GM23248 (cell line): ENCODE measurements at regions not wholly inside any gene's neighbourhood (a gene's known extent, or its start where the extent isn't known, plus 50 kb on each side); places are given as distances from the start of the nearest gene placed in this dataset.

ENCODE experiments used
- DNase-seq: peaks from one replicate; pipeline ENCODE4 v3.0.0-alpha.2; 2015
- H2AFZ ChIP-seq: fragments of 200-600 bp; sonication (generic); 2 replicates; pipeline ENCODE4 v1.6.1; 2016; ENCODE audit warnings: antibody characterized with exemption
- H3F3A ChIP-seq: fragments of 200-600 bp; sonication (generic); 2 replicates; pipeline ENCODE4 v1.6.1; 2016; ENCODE audit warnings: mild to moderate bottlenecking, antibody characterized with exemption, mixed run types; ENCODE audit not compliant: insufficient read depth
- H3K27ac ChIP-seq: fragments of 200-600 bp; sonication (generic); 2 replicates; pipeline ENCODE4 v1.5.1; 2016; ENCODE audit warnings: mild to moderate bottlenecking
- H3K27me3 ChIP-seq: fragments of 200-600 bp; sonication (generic); replicated peaks from 2 replicates; pipeline ENCODE4 v1.6.1; 2016; ENCODE audit warnings: mild to moderate bottlenecking; ENCODE audit not compliant: insufficient read depth
- H3K36me3 ChIP-seq: fragments of 200-600 bp; sonication (generic); 2 replicates; pipeline ENCODE4 v1.6.1; 2016; ENCODE audit warnings: low read depth, mild to moderate bottlenecking
- H3K4me1 ChIP-seq: fragments of 200-600 bp; sonication (generic); 2 replicates; pipeline ENCODE4 v1.6.1; 2016; ENCODE audit warnings: mild to moderate bottlenecking; ENCODE audit not compliant: insufficient read depth
- H3K4me2 ChIP-seq: fragments of 200-600 bp; sonication (generic); one replicate; pipeline ENCODE4 v1.6.1; 2016; ENCODE audit warnings: mild to moderate bottlenecking; ENCODE audit not compliant: unreplicated experiment
- H3K4me3 ChIP-seq: fragments of 200-600 bp; sonication (generic); 2 replicates; pipeline ENCODE4 v1.5.1; 2016; ENCODE audit warnings: mild to moderate bottlenecking
- H3K79me2 ChIP-seq: fragments of 200-600 bp; sonication (generic); 2 replicates; pipeline ENCODE4 v1.6.1; 2016; ENCODE audit warnings: mild to moderate bottlenecking; ENCODE audit not compliant: insufficient read depth
- H3K9ac ChIP-seq: fragments of 200-600 bp; sonication (generic); 2 replicates; pipeline ENCODE4 v1.6.1; 2016; ENCODE audit warnings: mild to moderate bottlenecking
- H3K9me2 ChIP-seq: fragments of 200-600 bp; sonication (generic); 2 replicates; pipeline ENCODE4 v1.6.1; 2016; ENCODE audit warnings: mixed run types, mild to moderate bottlenecking, moderate library complexity; ENCODE audit not compliant: insufficient read depth
- H3K9me3 ChIP-seq: fragments of 200-600 bp; sonication (generic); one replicate; pipeline ENCODE4 v1.6.1; 2017; ENCODE audit warnings: low read depth
- H4K20me1 ChIP-seq: fragments of 200-600 bp; sonication (generic); 2 replicates; pipeline ENCODE4 v1.6.0; 2016; ENCODE audit not compliant: insufficient read depth
- EZH2 ChIP-seq: fragments of 200-600 bp; sonication (generic); IDR thresholded peaks from 2 replicates; pipeline ENCODE4 v1.6.1; 2018; ENCODE audit warnings: antibody characterized with exemption, mild to moderate bottlenecking; ENCODE audit not compliant: insufficient read depth, poor library complexity, severe bottlenecking
- EZH2phosphoT487 ChIP-seq: fragments of 200-600 bp; sonication (generic); IDR thresholded peaks from 2 replicates; pipeline ENCODE4 v1.6.1; 2018; ENCODE audit warnings: antibody characterized with exemption, moderate library complexity, mild to moderate bottlenecking, low read depth; ENCODE audit not compliant: insufficient read depth
- WGBS, 2 experiments: methylation state at CpG; one replicate each; pipeline ENCODE4 v1.1.6; 2015 to 2017; ENCODE audit warnings: low lambda C conversion rate in 2 of 2, low coverage in 1 of 2; ENCODE audit errors: missing lambda C conversion rate in 2 of 2; 5-methylcytosine and 5-hydroxymethylcytosine counted together
- in situ Hi-C: fragments of 300-500 bp; cut with MboI; formaldehyde crosslinking; loops from 2 replicates; pipeline ENCODE4 v1.15.0; 2020

- Histone ChIP-seq H2AFZ (no peak overlapping the region), H4K20me1 (no peaks in the 10 kb centered on the region), H3K27me3 (no peaks in the 10 kb centered on the region), H3F3A (no peaks in the 10 kb centered on the region), H3K36me3 (no peaks in the 10 kb centered on the region), H3K27ac (no peak overlapping the region), H3K4me2 (no peak overlapping the region), H3K4me1 (no peaks in the 10 kb centered on the region), H3K79me2 (no peaks in the 10 kb centered on the region), H3K4me3 (no peak overlapping the region), H3K9ac (no peak overlapping the region), H3K9me3 (no peaks in the 10 kb centered on the region), H3K9me2 (no peaks in the 10 kb centered on the region)
- TF ChIP-seq EZH2 = no peak
- no peak for TF ChIP-seq EZH2phosphoT487
- 6% methylated on average over 1 of the region's 1 CpG for WGBS, 2 experiments
- DNase-seq = no peak
- in situ Hi-C loops = loop anchor here (10.0 to 25.0 kb wide), 2 partner anchors 509 to 866 kb away; partner anchors contain the start of gene ZNF639
Observed at GRCh38 chr3:178446059-178446458, 90.2 kb upstream of the KCNMB2 start.

GRCh38 chr3:178450476-178450875 lies 85.8 kb upstream of the KCNMB2 start:
- no peak overlapping the region for H3K9ac ChIP-seq
- H3K4me2 ChIP-seq = no peak overlapping the region
- WGBS, 2 experiments = 31 to 40% methylated on average over 3 of the region's 3 CpGs
- H3K4me1 ChIP-seq = no peaks in the 10 kb centered on the region
- no peak overlapping the region for H3K4me3 ChIP-seq
- no peaks in the 10 kb centered on the region for H4K20me1 ChIP-seq
- no peaks in the 10 kb centered on the region for H3K9me2 ChIP-seq
- H3K79me2 ChIP-seq = no peaks in the 10 kb centered on the region
- no peaks in the 10 kb centered on the region for H3K27me3 ChIP-seq
- H2AFZ ChIP-seq = no peak overlapping the region
- in situ Hi-C loops = no loop called here
- H3K9me3 ChIP-seq = no peaks in the 10 kb centered on the region
- H3F3A ChIP-seq = no peaks in the 10 kb centered on the region
- TF ChIP-seq EZH2 (no peak), EZH2phosphoT487 (no peak)
- no peak for DNase-seq
- no peaks in the 10 kb centered on the region for H3K36me3 ChIP-seq
- H3K27ac ChIP-seq = no peak overlapping the region

- Histone ChIP-seq H3F3A (no peaks in the 10 kb centered on the region), H2AFZ (no peak overlapping the region), H3K79me2 (no peaks in the 10 kb centered on the region), H3K9me2 (no peaks in the 10 kb centered on the region), H3K27ac (no peak overlapping the region), H3K9ac (no peak overlapping the region), H3K4me3 (no peak overlapping the region), H3K27me3 (no peaks in the 10 kb centered on the region), H4K20me1 (no peaks in the 10 kb centered on the region), H3K36me3 (no peaks in the 10 kb centered on the region), H3K4me1 (no peaks in the 10 kb centered on the region), H3K4me2 (no peak overlapping the region), H3K9me3 (no peaks in the 10 kb centered on the region)
- DNase-seq = no peak
- in situ Hi-C loops = no loop called here
- TF ChIP-seq EZH2phosphoT487 = no peak
- no peak for TF ChIP-seq EZH2
Observed at GRCh38 chr3:178451799-178452198, 84.4 kb upstream of the KCNMB2 start.

- TF ChIP-seq EZH2phosphoT487 (no peak), EZH2 (no peak)
- Histone ChIP-seq H3K4me1 (no peaks in the 10 kb centered on the region), H2AFZ (no peak overlapping the region), H3K27me3 (peaks cover 5% of the 10 kb centered on the region; the same call in 1 of the 2 replicates), H3K9ac (no peak overlapping the region), H4K20me1 (no peaks in the 10 kb centered on the region), H3K4me3 (no peak overlapping the region), H3K27ac (no peak overlapping the region), H3K9me2 (no peaks in the 10 kb centered on the region), H3K79me2 (no peaks in the 10 kb centered on the region), H3K36me3 (no peaks in the 10 kb centered on the region), H3K4me2 (no peak overlapping the region), H3F3A (no peaks in the 10 kb centered on the region), H3K9me3 (no peaks in the 10 kb centered on the region)
- in situ Hi-C loops = no loop called here
- DNase-seq = peak; percentile 40
- 6 to 7% methylated on average over 4 of the region's 4 CpGs for WGBS, 2 experiments
Observed at GRCh38 chr3:178454726-178455125, 81.5 kb upstream of the KCNMB2 start.

- no peak for TF ChIP-seq EZH2
- no peak for TF ChIP-seq EZH2phosphoT487
- DNase-seq = no peak
- Histone ChIP-seq H3K27me3 (peaks cover 5% of the 10 kb centered on the region; the same call in 1 of the 2 replicates), H3K4me3 (no peak overlapping the region), H3K9me3 (no peaks in the 10 kb centered on the region), H3K4me1 (no peaks in the 10 kb centered on the region), H3K36me3 (no peaks in the 10 kb centered on the region), H2AFZ (no peak overlapping the region), H3K9ac (no peak overlapping the region), H4K20me1 (no peaks in the 10 kb centered on the region), H3K4me2 (no peak overlapping the region), H3K9me2 (no peaks in the 10 kb centered on the region), H3F3A (no peaks in the 10 kb centered on the region), H3K79me2 (no peaks in the 10 kb centered on the region), H3K27ac (no peak overlapping the region)
- in situ Hi-C loops = no loop called here
- WGBS, 2 experiments = 0 to 2% methylated on average over 1 of the region's 1 CpG
Observed at GRCh38 chr3:178455226-178455625, 81.0 kb upstream of the KCNMB2 start.
